NCI-H187 (cell line): ENCODE measurements at regions not wholly inside any gene's neighbourhood (a gene's known extent, or its start where the extent isn't known, plus 50 kb on each side); places are given as distances from the start of the nearest gene placed in this dataset.

Source experiments
- DNase-seq, 2 experiments: peaks; one replicate each; lab custom pipeline; 2025; lab: John Stamatoyannopoulos, UW

- peak in 1 of 2 experiments; percentile 9 for DNase-seq
Measured at GRCh38 chr3:117762621-117763037, 1053.0 kb downstream of the TUSC7 start.

GRCh38 chr3:117763561-117763960, 1054.0 kb downstream of the TUSC7 start:
- DNase-seq = no peak

GRCh38 chr3:117768581-117768980, 1059.0 kb downstream of the TUSC7 start:
- no peak for DNase-seq

- DNase-seq = no peak
Measured at GRCh38 chr3:117774130-117774529, 1064.6 kb downstream of the TUSC7 start.

- DNase-seq = no peak
Measured at GRCh38 chr3:117786349-117786748, 1076.8 kb downstream of the TUSC7 start.

GRCh38 chr3:117788061-117788460, 1078.5 kb downstream of the TUSC7 start:
- DNase-seq = peak; percentile 64 to 83

GRCh38 chr3:117788506-117788905, 1078.9 kb downstream of the TUSC7 start:
- peak in 1 of 2 experiments; percentile 64 for DNase-seq

GRCh38 chr3:117790235-117790987, 1080.8 kb downstream of the TUSC7 start:
- no peak for DNase-seq

- DNase-seq = no peak
Measured at GRCh38 chr3:117793622-117794265, 1084.2 kb downstream of the TUSC7 start.

- peak; percentile 44 to 54 for DNase-seq
Measured at GRCh38 chr3:117798221-117798620, 1088.6 kb downstream of the TUSC7 start.

- peak in 1 of 2 experiments; percentile 54 for DNase-seq
Measured at GRCh38 chr3:117798687-117799386, 1089.3 kb downstream of the TUSC7 start.

GRCh38 chr3:117799387-117799735, 1089.8 kb downstream of the TUSC7 start:
- no peak for DNase-seq

- DNase-seq = no peak
Measured at GRCh38 chr3:117801912-117802239, 1092.3 kb downstream of the TUSC7 start.

- DNase-seq = no peak
Measured at GRCh38 chr3:117809186-117810081, 1099.9 kb downstream of the TUSC7 start.

GRCh38 chr3:117811786-117812185, 1102.2 kb downstream of the TUSC7 start:
- DNase-seq = no peak

GRCh38 chr3:117814975-117815374, 1105.4 kb downstream of the TUSC7 start:
- no peak for DNase-seq

GRCh38 chr3:117817103-117817502, 1107.5 kb downstream of the TUSC7 start:
- DNase-seq = no peak

- DNase-seq = no peak
Measured at GRCh38 chr3:117818592-117818991, 1109.0 kb downstream of the TUSC7 start.

GRCh38 chr3:117820658-117821299, 1111.2 kb downstream of the TUSC7 start:
- no peak for DNase-seq

GRCh38 chr3:117822416-117822815, 1112.8 kb downstream of the TUSC7 start:
- no peak for DNase-seq

GRCh38 chr3:117836296-117836695, 1126.7 kb downstream of the TUSC7 start:
- DNase-seq = no peak

GRCh38 chr3:117837391-117837790, 1127.8 kb downstream of the TUSC7 start:
- no peak for DNase-seq
